HG02798 (cell line): ENCODE measurements at regions not wholly inside any gene's neighbourhood (a gene's known extent, or its start where the extent isn't known, plus 50 kb on each side); places are given as distances from the start of the nearest gene placed in this dataset.
A peak's percentile ranks its signal among the peaks of the same experiment; 100 is the strongest.
"Not testable (repeated sequence)": the region's sequence is repeated elsewhere in the genome, so short reads cannot be mapped to it uniquely, and the experiment has no call there.

ENCODE experiments used
- ATAC-seq: cut with Tn5 transposase; IDR thresholded peaks from one replicate; pipeline ENCODE4 v1.9.1; 2021; ENCODE audit warnings: mild to moderate bottlenecking; ENCODE audit not compliant: unreplicated experiment, poor library complexity

DNA sequence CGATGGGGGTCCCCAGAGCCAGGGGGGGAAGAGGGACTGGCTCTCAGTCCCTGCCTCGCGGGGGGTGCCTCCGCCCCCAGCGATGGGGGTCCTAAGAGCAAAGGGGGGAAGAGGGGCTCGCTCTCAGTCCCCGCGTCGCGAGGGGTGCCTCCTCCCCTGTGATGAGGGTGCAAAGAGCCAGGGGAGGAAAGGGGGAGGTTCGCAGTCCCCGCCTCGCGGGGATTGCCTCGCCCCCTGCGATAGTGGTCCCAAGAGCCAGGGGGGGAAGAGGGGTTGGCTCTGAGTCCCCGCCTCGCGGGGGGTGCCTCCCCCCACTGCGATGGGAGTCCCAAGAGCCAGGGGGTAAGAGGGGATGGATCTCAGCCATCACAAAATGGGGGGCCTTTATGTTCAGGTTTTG is 168.5 kb downstream of the ATP6V0E2 start:
- ATAC-seq = not testable (repeated sequence)

DNA sequence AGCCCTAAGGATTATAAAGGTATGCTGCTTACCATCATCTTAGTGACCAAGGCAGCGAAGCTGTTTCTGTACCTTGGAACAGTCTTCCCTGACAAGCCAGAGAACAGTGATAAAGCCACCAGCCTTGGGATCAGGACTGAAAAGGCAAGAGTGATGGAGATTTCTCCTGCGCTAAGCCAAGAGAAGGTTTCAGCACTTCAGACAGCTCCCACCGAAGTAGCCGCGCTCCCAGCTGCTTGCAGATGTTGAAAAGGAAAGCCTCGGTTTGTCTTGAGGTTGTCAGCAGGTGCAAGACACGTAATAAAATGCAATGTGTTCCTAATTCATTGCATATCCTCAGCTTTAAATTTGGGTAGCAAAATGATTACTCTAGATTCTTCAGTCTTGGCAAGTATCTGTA is 171.0 kb downstream of the ATP6V0E2 start:
- ATAC-seq = not testable (repeated sequence)

DNA sequence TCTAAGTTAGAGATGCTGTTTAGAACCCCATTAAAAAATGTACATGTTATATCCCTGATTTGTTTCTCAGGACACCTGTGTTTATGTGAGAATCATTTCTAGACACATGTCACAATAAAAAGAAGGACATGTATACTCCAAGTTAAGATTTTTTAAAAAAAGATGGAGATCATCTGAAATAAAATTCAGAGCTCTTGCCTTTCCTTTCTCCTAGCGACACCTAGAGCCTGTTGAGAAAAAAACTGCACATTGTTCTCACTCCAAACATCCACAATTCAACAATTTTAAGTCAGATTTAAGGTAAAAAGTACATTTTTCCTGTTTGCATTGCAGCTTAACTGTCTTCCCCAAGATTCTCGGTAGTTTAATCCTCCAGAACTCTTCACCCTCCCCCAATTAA is 171.8 kb downstream of the ATP6V0E2 start:
- ATAC-seq = not testable (repeated sequence)

DNA sequence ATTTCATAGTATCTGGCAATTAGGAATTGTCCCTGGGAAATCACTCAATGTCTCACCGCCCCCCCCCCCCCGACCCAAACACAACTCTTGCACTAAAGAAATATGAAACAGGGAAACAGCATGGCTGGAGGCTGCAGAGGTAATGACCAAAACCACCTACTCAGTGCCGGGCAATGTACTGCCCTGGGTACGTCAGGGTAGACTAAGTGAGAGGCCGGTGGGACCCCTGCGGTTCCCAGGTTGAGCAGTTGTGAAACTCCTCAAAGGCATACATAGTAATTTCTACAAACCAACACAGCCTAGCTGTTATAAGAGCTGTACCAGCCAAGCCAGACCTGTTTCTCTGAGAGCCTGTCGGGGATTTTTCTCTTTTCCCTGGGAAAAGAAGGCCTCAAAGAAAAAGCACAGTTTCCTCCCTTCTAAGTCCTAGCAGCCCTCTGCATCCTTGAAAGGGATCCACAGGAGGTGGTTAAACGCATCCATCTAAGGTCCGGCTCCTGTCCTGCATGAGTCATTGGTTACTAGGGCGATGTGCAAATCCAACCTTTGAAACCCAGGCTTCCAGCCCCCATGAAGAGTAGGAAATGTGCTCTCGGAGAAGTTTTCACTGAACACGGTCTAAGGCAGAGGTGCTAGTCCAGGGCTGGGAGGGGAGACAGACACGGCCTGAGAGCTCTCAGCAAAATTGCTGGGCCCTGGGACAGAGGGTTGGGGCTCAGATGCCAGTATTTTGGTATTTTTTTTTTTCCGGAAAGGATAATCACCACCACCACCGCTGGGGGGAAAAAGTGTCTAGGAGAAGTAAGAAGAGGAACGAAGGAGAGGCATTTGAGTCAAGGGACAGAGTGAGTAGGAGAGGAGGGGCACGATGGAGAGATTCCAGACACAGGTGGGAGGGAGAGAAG is 172.8 kb downstream of the ATP6V0E2 start:
- ATAC-seq = not testable (repeated sequence)

DNA sequence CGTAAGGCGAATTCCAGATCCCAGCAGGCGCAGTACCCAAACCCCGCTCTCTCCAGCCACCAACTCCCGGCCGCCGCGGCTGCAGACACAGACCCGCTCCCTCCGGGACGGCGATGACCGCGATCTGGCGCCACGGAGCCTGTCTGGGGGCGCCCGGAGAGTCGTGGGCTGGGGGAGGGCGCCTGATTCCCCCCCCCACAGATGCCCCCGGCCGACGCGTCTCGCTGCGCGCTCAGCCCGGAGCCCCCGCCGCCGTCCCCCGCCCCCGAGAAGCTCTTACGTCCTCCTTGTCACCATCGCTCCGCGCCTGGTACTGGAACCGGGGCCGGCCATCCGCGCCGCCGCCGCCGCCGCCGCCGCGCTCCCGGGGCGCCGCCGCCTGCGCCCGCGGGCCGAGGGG is 173.6 kb downstream of the ATP6V0E2 start:
- ATAC-seq = not testable (repeated sequence)

DNA sequence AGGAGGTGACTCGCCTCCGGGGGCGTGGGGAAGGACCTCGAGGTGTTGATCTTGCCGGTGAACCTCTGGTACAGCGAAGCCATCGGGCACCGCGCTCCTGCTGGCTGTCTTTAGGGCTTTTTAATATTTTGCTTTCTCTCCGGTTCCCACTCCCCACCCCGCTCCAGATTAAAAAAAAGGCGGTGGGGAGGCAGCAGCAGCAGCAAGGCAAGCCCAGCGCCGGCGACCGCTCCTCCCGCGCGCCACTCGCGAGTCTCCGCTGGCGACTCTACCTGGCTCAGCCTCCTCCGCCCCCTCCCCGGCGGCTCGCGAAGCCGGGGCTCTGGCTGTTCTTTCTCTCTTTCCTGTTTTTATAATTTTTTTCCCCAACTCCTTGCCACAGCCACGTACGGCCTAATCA is 174.0 kb downstream of the ATP6V0E2 start:
- not testable (repeated sequence) for ATAC-seq

DNA sequence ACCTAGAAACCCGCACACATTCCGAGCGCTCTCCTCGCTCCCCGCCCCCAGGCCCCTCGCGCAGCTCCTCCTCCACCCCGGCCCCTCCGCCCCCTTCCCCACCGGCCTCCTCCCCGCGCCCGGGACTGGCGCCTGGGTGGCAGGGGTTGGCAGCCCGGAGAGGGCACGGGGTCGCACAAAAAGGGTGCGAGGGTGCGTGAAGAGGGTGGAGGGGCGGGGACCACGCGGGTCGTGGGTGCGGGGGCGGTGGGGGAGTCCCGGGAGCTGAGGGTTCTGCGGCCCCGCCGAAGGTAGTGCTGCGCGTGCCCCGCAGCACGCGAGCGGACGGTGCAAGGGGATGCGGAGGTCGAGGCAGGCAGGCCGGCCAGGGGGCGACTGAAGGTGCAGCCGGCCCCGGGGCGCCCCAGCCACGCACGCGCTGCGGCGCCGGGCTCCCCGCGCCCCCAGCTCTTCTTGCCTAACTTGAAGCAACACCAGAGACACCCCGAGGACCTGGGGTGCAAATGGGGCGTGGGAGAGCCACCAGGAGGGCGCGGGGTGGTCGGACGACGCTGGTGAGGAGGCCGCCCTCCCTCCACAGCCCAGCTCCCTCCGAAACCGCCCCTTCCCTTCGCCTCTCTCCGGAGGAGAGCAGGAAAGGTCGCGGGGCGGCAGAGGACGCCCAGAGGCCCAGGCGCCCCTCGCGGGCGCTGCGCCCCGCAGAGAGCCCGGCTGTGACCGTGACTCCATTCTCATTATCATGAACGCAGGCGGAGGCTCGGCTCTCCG is 174.7 kb downstream of the ATP6V0E2 start:
- not testable (repeated sequence) for ATAC-seq

DNA sequence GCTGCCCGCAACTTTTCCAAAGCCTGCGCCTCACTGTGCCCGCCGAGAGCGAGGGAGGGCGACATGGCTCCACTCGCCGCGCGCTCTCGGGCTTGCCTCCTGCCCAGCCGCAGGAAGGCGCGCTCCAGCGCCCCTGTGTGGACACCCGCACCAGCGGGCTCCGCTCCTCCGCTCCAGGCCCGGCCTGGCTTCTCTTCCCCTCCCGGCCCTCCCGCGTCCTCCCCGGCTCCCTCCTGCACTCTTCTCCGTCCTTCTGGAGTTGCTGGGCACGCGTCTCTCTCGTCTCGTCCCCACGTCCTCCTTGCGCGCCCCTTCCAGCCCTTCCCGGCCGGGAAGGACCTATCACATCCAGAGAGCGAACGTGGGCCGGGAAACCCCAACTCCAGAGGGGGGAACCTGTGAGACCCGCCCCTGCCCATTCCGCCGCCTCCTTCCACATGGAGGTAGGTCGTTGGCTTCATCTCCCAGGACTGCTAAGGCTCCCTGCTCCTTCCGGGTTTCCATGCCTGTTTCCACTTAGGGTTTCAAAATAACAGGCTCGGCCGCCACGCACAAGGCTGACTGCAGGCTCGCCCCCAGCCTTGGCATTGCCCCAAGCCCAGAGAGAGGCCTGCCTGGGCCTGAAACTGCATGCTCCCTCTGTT is 175.4 kb downstream of the ATP6V0E2 start:
- not testable (repeated sequence) for ATAC-seq

DNA sequence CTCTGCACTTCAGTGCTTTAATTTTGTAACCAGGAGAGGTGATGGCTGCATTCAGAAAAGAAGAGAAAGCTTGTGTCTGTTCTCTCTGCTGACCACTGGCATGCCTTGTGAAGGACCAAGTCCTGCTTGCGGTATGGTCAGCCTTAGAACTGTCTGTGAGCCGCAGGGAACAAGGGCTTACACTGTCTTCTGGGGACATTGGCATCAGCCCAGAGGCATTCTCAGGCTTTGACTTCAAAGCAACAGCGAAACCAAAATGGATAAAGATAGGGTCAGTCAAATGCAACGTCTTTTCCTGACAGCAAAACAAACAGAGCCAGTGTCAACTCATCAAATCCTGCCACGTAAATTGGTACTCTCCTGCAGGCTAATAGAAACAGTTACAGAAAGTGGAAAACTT is 179.6 kb downstream of the ATP6V0E2 start:
- not testable (repeated sequence) for ATAC-seq

DNA sequence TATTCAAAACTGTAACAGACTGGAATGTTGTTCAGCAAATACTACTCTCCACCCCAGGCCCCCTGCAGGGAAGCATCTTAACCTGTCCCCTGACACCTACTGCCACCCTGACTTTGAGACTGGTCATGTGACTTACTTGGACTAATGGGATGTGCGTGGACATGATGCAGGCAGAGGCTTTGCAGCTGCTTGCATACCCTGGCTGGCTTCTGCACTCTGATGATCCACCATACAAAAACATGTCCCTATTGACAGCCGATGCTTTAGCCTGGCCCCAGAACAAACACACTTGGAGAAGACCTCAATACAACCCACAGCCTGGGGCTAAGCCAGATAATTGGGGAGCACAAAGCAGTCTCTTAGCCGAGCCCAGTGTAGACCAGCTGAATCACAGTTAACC is 180.5 kb downstream of the ATP6V0E2 start:
- ATAC-seq = not testable (repeated sequence)

DNA sequence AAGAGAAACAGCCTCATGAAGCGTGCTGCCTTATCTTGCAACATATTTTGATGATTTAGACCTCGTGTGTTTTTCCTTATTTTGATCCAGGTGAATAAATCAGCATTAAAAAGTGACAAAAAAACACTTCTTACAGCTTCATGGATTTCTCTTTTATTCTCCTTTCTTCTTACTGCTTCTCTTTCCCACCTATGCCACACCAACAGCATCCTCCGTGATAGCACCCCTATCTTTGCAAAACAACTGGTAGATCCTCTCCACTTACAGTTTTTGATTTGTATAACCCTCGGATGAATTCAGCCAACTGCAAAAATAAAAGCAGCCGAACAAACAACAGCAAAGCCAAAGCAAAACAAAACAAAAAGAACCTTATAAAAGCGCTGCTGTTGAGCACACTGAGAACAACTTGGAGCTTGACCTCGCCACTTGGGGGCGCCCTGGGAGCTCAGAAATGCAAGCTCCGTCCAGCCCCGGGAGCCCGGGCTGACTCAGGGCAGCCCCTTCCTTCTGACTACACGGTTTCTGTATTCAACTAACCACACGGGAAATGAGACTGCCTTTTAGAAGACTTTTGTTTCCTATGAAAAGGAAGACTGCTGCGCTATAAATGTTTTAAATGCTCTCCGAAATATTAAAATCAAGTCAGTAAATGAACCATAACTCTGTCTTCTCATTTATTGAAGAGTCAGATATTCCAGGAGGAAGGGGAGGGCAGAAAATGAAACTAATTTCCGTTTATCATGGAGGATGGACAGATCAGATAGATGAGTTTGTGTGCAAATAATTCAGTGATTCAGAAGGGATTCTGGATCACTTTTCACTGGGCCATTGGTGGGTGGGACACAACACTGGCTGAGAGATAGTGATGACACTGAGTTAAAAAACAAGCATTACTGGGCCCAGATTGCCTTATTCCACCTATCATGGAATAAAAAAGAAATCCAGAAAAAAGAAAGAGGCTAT is 186.8 kb downstream of the ATP6V0E2 start:
- ATAC-seq = peak; percentile 92

DNA sequence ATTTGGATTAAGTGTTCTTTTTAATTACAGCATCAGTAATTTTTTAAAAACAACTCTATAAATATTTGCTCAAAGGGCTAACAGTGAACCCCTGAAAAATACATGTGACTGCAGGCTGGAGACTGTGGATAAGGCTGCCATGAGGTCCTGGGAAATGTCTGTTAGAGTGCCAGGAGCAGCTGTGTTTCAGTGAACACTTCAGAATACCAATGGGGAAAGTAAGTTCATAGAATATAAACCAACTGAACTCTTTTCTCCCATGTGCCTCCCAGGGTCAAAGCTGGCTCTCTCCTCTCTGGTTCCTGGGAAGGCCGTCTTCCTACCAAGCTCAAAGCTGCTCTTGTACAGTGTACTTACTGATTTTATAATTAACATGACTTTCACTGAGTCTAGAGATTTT is 189.4 kb downstream of the ATP6V0E2 start:
- not testable (repeated sequence) for ATAC-seq

DNA sequence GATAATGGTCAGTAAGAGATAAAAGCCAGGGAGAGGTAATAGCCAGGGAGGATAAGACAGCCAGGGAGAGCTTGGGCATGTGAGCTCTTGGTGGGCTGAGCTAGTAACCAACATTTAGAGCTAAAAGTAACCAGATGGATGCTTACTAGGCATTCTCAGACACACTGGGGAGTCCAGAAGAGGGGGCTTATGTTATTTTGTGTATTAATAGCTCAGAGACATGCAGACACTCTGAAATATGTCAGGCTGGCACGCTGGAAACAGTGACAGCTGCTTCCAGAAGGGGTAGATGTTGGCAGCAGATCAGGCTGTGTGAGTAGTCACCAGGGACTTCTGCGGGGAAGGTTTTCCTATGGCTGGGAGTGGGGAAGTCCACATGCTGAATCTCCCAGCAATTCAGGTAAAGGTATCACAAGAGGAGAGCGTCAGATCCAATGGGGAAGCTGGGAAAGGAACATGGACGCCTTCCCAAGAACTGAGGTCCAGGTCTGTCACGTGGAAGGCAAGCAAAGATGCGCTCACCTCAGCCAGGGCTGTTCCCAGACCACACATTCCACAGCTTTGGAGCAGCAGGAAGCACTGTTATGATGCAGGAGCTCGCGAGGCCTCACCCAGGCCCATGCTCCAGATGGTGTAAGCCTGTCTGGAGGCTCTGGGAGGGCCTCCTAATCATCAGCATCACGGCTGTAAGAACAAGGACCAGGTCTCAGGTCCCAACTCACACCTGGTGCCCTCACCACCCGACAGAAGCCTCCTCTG is 196.0 kb downstream of the ATP6V0E2 start:
- ATAC-seq = not testable (repeated sequence)

DNA sequence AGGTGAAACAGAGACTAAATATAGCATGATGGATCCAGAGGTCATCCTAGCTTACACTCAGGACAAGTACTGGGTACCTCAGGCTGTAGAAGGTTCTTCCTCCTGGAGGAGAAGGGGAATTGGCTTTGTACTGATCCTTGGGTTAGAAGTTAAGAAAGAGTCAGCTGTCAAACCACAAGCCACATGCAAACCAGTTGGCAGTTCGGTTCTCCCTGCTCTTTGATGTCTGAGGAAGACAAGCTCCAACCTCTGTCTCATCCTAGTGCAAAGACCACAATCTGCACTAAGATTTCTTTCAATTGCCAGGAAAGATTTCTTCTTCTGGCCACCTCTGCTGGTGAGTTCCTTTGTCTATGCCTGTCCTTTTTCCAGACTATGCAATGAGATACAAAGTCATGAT is 203.8 kb downstream of the ATP6V0E2 start:
- ATAC-seq = not testable (repeated sequence)

DNA sequence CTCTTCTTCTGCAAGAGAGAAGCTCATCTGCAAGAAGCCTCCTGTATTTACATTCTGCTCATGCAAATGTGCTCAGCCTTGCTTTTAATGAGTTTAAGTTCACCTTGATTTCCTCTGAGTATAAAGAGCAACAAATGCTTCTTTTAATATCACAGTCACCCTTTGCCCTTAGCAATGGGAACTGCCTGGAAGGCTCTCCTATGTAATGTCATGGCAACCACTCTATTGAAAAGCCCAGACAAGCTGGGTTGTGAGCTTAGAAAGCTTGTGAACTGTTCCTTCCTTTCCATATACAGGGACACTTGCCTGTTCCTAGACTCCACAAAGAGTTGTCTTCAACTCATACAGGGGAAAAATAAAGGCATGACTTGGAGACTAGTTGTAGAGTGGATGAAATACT is 208.1 kb downstream of the ATP6V0E2 start:
- ATAC-seq = not testable (repeated sequence)

DNA sequence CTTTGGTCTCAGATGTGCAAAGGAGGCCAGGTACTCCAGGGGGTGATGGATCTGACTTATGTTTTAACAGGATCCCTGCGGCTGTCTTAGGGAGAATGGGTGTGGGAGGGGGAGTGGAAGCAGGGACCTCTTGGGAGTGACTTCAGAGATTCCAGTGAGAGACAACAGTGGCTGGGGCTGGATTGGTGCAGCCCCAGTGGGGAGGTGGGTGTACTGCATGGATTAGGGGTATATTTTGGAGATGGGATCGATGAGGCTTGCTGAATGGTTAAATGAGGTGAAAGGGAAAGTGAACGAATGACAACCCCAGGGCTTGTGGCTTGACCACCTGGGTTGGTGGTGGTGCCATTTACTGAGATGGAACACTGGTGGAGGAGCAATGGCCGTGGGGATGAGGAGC is 211.0 kb downstream of the ATP6V0E2 start:
- ATAC-seq = not testable (repeated sequence)

DNA sequence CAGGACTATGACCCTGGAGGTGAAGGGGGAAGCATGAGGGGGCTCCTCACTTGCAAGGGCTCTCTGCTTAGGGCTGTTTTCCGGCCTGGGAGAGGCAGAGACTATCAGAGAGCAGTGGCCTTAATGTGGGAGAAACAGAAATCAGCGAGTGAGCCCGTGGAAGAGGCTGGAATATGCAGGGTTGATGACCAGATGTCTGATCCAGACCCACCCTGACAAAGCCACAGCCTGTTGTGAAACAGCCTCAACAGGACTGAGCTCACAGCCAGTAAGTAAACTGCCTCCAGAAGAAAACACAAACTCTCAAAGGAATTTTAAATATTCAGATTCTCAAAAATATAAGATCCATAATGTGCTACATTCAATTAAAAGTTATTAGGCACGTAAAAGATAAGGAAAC is 213.7 kb downstream of the ATP6V0E2 start:
- not testable (repeated sequence) for ATAC-seq

DNA sequence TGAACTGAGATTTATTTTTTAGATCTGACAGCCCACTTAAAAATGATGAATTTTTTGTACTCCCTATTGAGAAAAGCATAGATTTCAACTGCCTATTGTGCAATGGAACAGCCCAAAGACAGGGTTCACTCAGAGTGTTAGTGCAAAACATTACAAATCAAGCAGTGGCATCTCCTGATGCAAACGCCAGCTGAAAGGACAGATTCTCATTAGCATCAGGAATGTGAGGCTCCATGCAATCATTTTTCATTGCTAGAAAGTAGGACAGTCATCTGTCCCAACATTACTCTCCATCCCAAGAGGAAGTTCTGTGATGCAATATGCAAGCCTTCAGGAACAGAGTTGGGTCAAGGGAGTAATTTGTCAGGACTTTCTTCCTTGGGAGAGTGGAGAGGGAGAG is 215.4 kb downstream of the ATP6V0E2 start:
- not testable (repeated sequence) for ATAC-seq

DNA sequence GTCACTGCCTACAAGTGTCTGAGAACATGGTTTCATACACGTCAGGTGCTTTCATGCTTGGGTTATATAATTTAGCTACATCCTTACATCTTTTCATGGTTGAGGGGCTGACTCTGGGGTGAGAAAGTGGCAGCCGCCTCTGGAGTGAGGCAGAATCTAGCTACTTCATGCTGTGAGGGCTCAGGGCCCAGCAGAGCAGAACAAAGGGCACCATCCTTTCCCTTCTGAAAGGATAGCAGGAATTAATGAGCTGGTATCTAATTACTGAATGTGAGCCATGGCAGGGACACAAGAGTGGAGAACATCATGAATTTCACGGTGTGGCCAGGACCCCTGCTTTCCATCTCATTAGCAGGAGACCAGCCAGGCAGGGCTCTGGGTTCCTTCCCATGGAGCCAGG is 217.0 kb downstream of the ATP6V0E2 start:
- ATAC-seq = not testable (repeated sequence)
